Suprapubic skin (tissue), 4 donors: ENCODE measurements at regions not wholly inside any gene's neighbourhood (a gene's known extent, or its start where the extent isn't known, plus 50 kb on each side); places are given as distances from the start of the nearest gene placed in this dataset.

Experiments
- EP300 ChIP-seq: sonication (generic); formaldehyde crosslinking; IDR thresholded peaks from one replicate; pipeline ENCODE4 v1.6.1; 2017; ENCODE audit warnings: antibody characterized with exemption
- POLR2A ChIP-seq, 2 donors: fragments of 450-650 bp; IDR thresholded peaks; one replicate each; pipeline ENCODE4 v1.6.1; 2017; ENCODE audit warnings: antibody characterized with exemption in 2 of 2, mild to moderate bottlenecking in 2 of 2, moderate library complexity in 2 of 2
- POLR2AphosphoS5 ChIP-seq, 3 donors: sonication (generic); formaldehyde crosslinking; IDR thresholded peaks; one replicate each; pipeline ENCODE4 v1.6.1; 2017; ENCODE audit warnings: antibody characterized with exemption in 3 of 3
- TF ChIP-seq, protein P1 (sequence below), 2 donors: fragments of 200-600 bp in 1 of 2; fragments of 450-650 bp in 1 of 2; sonication (generic) in 1 of 2; IDR thresholded peaks; one replicate each; pipeline ENCODE4 v1.5.1; 2016 to 2019; ENCODE audit warnings: antibody characterized with exemption in 2 of 2, mild to moderate bottlenecking in 1 of 2, moderate library complexity in 1 of 2

DNA sequence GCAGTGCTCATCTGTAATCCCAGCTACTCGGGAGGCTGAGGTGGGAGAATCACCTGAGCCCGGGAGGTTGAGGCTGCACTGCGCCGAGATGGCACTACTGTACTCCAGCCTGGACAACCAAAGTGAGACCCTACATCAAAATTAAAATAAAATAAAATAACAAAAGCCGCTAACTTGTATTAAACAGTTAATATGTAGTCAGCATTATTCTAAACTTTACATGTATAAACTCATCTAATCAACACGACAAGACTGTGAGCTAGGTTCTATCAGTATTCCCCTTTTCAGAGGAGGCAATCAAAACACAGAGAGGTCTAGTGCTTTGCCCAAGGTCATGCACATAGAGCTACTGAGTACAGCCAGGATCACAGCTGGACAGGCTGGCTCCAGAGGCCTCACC, 111.7 kb upstream of the LINGO1 start:
- TF ChIP-seq, protein P1, sequence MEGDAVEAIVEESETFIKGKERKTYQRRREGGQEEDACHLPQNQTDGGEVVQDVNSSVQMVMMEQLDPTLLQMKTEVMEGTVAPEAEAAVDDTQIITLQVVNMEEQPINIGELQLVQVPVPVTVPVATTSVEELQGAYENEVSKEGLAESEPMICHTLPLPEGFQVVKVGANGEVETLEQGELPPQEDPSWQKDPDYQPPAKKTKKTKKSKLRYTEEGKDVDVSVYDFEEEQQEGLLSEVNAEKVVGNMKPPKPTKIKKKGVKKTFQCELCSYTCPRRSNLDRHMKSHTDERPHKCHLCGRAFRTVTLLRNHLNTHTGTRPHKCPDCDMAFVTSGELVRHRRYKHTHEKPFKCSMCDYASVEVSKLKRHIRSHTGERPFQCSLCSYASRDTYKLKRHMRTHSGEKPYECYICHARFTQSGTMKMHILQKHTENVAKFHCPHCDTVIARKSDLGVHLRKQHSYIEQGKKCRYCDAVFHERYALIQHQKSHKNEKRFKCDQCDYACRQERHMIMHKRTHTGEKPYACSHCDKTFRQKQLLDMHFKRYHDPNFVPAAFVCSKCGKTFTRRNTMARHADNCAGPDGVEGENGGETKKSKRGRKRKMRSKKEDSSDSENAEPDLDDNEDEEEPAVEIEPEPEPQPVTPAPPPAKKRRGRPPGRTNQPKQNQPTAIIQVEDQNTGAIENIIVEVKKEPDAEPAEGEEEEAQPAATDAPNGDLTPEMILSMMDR (IDR thresholded peaks at IDR 0.05), result no peak
- TF ChIP-seq EP300, result no peak
- no peak for TF ChIP-seq POLR2AphosphoS5 (IDR thresholded peaks at IDR 0.05)
- no peak for TF ChIP-seq POLR2A (IDR thresholded peaks at IDR 0.05)
